Endothelial cell of umbilical vein (primary cell): ENCODE measurements at regions not wholly inside any gene's neighbourhood (a gene's known extent, or its start where the extent isn't known, plus 50 kb on each side); places are given as distances from the start of the nearest gene placed in this dataset.

Source experiments
- BruUV-seq: library from RNA; stranded (reverse); fragments of 400-500 nt; replicated peaks from 2 replicates; lab custom pipeline; 2021; lab: Mats Ljungman, UMichigan
- CTCF ChIA-PET: fragments of 300-600, 350-600 bp; sonication (Branson Sonifier 250); formaldehyde crosslinking; loops from one replicate; lab custom pipeline; 2021; ENCODE audit warnings: antibody characterized with exemption, inconsistent platforms; lab: Charles Lee
- POLR2A ChIA-PET: fragments of 300-600, 350-600 bp; sonication (Branson Sonifier 250); formaldehyde crosslinking; loops from one replicate; lab custom pipeline; 2021; ENCODE audit warnings: antibody characterized with exemption, inconsistent platforms; lab: Charles Lee
- DNase-seq: peaks from one replicate; pipeline ENCODE4 v3.0.0-alpha.2; 2011; ENCODE audit warnings: low read depth, low spot score
- FAIRE-seq: peaks from 2 replicates; lab custom pipeline; 2011; peaks lifted over from hg19 to GRCh38; lab: Jason Lieb, UNC
- H2AFZ ChIP-seq: 2 replicates; pipeline ENCODE4 v1.6.0; 2012; ENCODE audit warnings: low read depth, low read length, control low read depth, inconsistent platforms
- H3K27ac ChIP-seq: 2 replicates; pipeline ENCODE4 v1.5.1; 2011; ENCODE audit warnings: low read depth, mild to moderate bottlenecking, control low read depth, low read length, moderate library complexity; ENCODE audit not compliant: insufficient read depth
- H3K27me3 ChIP-seq, 2 experiments: 2 replicates each; pipeline versions ENCODE4 v1.6.0 to v1.6.1; 2011; ENCODE audit warnings: low read length in 2 of 2, mixed read lengths in 1 of 2; ENCODE audit not compliant: control insufficient read depth in 2 of 2, insufficient read depth in 2 of 2
- H3K36me3 ChIP-seq, 2 experiments: 2 replicates in 1 of 2; 3 replicates in 1 of 2; pipeline ENCODE4 v1.5.1; 2011; ENCODE audit warnings: low read length in 2 of 2, mild to moderate bottlenecking in 1 of 2, moderate library complexity in 1 of 2; ENCODE audit not compliant: control insufficient read depth in 2 of 2, insufficient read depth in 2 of 2; ENCODE audit errors: extremely low read depth in 1 of 2
- H3K4me1 ChIP-seq: 3 replicates; pipeline ENCODE4 v1.5.1; 2011; ENCODE audit warnings: mild to moderate bottlenecking, low read length; ENCODE audit not compliant: control insufficient read depth, insufficient read depth; ENCODE audit errors: extremely low read depth
- H3K4me2 ChIP-seq: 2 replicates; pipeline ENCODE4 v1.6.1; 2011; ENCODE audit warnings: low read length, control low read depth, mixed read lengths; ENCODE audit not compliant: insufficient read depth
- H3K4me3 ChIP-seq, 3 experiments: fragments of 200-600 bp in 1 of 3; sonication (generic), shearing (Covaris generic) in 1 of 3; replicated peaks in 1 of 3; 2 replicates each; pipeline ENCODE4 v1.5.1; 2011 to 2016; ENCODE audit warnings: control low read depth in 3 of 3, low read length in 3 of 3, mild to moderate bottlenecking in 2 of 3, inconsistent platforms in 1 of 3, low read depth in 1 of 3, moderate library complexity in 1 of 3; ENCODE audit not compliant: insufficient read depth in 1 of 3
- H3K79me2 ChIP-seq: 2 replicates; pipeline ENCODE4 v1.6.0; 2012; ENCODE audit warnings: low read length, inconsistent platforms; ENCODE audit not compliant: control insufficient read depth, insufficient read depth
- H3K9ac ChIP-seq: replicated peaks from 2 replicates; pipeline ENCODE3; 2011; ENCODE audit warnings: low read length, control low read depth; ENCODE audit not compliant: insufficient read depth; ENCODE audit errors: extremely low read depth
- H3K9me1 ChIP-seq: replicated peaks from 3 replicates; pipeline ENCODE4 v1.6.0; 2011; ENCODE audit warnings: mild to moderate bottlenecking, low read length; ENCODE audit not compliant: control insufficient read depth, insufficient read depth; ENCODE audit errors: extremely low read depth
- H3K9me3 ChIP-seq: replicated peaks from 2 replicates; pipeline ENCODE4 v1.5.1; 2012; ENCODE audit warnings: low read length, inconsistent platforms; ENCODE audit not compliant: control insufficient read depth, insufficient read depth
- H4K20me1 ChIP-seq: replicated peaks from 2 replicates; pipeline ENCODE3; 2011; ENCODE audit warnings: mild to moderate bottlenecking, low read length; ENCODE audit not compliant: control insufficient read depth, insufficient read depth; ENCODE audit errors: extremely low read depth
- CTCF ChIP-seq, 2 donors: IDR thresholded peaks; 1 replicate in 1 of 2; 2 replicates in 1 of 2; pipeline ENCODE4 v1.5.1; 2011; ENCODE audit warnings: low read length in 2 of 2, mild to moderate bottlenecking in 2 of 2, moderate library complexity in 2 of 2, control low read depth in 1 of 2, inconsistent platforms in 1 of 2, low read depth in 1 of 2; ENCODE audit not compliant: insufficient read depth in 1 of 2; ENCODE audit errors: extremely low read depth in 1 of 2
- EZH2 ChIP-seq: IDR thresholded peaks from 2 replicates; pipeline ENCODE4 v1.6.1; 2012; ENCODE audit warnings: borderline replicate concordance, low read depth, mild to moderate bottlenecking, moderate library complexity, low read length, inconsistent platforms; ENCODE audit not compliant: severe bottlenecking
- MAX ChIP-seq: IDR thresholded peaks from 2 replicates; pipeline ENCODE4 v1.6.1; 2011; ENCODE audit not compliant: insufficient read depth, insufficient read length
- POLR2AphosphoS5 ChIP-seq: IDR thresholded peaks from 2 replicates; pipeline ENCODE4 v1.6.1; 2012; ENCODE audit warnings: low read depth, mild to moderate bottlenecking, control low read depth, low read length, moderate library complexity; ENCODE audit not compliant: insufficient read depth
- dilution Hi-C: fragments of 300-500 bp; cut with MboI; formaldehyde crosslinking; loops from one replicate; pipeline ENCODE4 v1.15.0; 2019; ENCODE audit warnings: low sequenced_read_pairs; ENCODE audit not compliant: extremely low pct_ligation_motif_present
- intact Hi-C: fragments of 100-400 bp; cut with micrococcal nuclease; formaldehyde crosslinking; loops from one replicate; pipeline ENCODE4 v1.10.0; 2022

- intact Hi-C loops, result no loop called here
- DNase-seq (no peak), FAIRE-seq (no peak)
- no peak overlapping the region for H3K27ac ChIP-seq
- no peaks in the 10 kb centered on the region for H3K79me2 ChIP-seq
- no peak overlapping the region for H3K9ac ChIP-seq
- H3K27me3 ChIP-seq, result peaks cover 33 to 52% of the 10 kb centered on the region in 2 experiments
- H3K4me1 ChIP-seq, result no peaks in the 10 kb centered on the region
- H4K20me1 ChIP-seq, result no peaks in the 10 kb centered on the region
- dilution Hi-C loops, result no loop called here
- TF ChIP-seq MAX (no peak), CTCF (IDR thresholded peaks at IDR 0.05; ENCODE audit: extremely low read depth in 1 of 2, insufficient read depth in 1 of 2, low read depth in 1 of 2, low read length in 2 of 2) (peak; percentile 13 to 37)
- no peak overlapping the region for H2AFZ ChIP-seq
- CTCF ChIA-PET, result interaction anchor here (0.8 to 2.5 kb wide), 4 partner anchors 9 to 300 kb away, joined by 3 to 8 read pairs (median 4); no protein-coding TSS in a partner anchor
- POLR2A ChIA-PET, result no interaction called here
- no peaks in the 10 kb centered on the region for H3K36me3 ChIP-seq
- no peak overlapping the region for H3K4me2 ChIP-seq
- H3K9me1 ChIP-seq, result no peaks in the 10 kb centered on the region
- BruUV-seq, result no TSS peak
- no peak overlapping the region for H3K4me3 ChIP-seq
- H3K9me3 ChIP-seq, result no peaks in the 10 kb centered on the region
Observed at GRCh38 chr11:69892237-69892985, 73.2 kb upstream of the FGF3 start.

GRCh38 chr11:69892986-69893555, 73.9 kb upstream of the FGF3 start:
- no peak for DNase-seq
- dilution Hi-C loops, result no loop called here
- Histone ChIP-seq H3K27me3 (peaks cover 33 to 52% of the 10 kb centered on the region in 2 experiments), H4K20me1 (no peaks in the 10 kb centered on the region), H3K9me3 (no peaks in the 10 kb centered on the region), H2AFZ (no peak overlapping the region), H3K79me2 (no peaks in the 10 kb centered on the region), H3K4me1 (no peaks in the 10 kb centered on the region), H3K36me3 (no peaks in the 10 kb centered on the region), H3K27ac (no peak overlapping the region), H3K4me3 (no peak overlapping the region), H3K9ac (no peak overlapping the region), H3K4me2 (no peak overlapping the region), H3K9me1 (no peaks in the 10 kb centered on the region)
- no TSS peak for BruUV-seq
- ChIA-PET CTCF (interaction anchor here (0.8 to 2.5 kb wide), 5 partner anchors 8 to 299 kb away, joined by 3 to 8 read pairs (median 3); no protein-coding TSS in a partner anchor), POLR2A (no interaction called here)
- intact Hi-C loops, result no loop called here
- no peak for FAIRE-seq
- TF ChIP-seq POLR2AphosphoS5, result no peak
- no peak for TF ChIP-seq CTCF (IDR thresholded peaks at IDR 0.05; ENCODE audit: extremely low read depth in 1 of 2, insufficient read depth in 1 of 2, low read depth in 1 of 2, low read length in 2 of 2)
- no peak for TF ChIP-seq EZH2
